ENCODE measurements at regions not wholly inside any gene's neighbourhood (a gene's known extent, or its start where the extent isn't known, plus 50 kb on each side); places are given as distances from the start of the nearest gene placed in this dataset.

- H3K36me3 Mint-ChIP-seq (ENCODE audit: low read depth) = no peaks in the 10 kb centered on the region
- no peak for TF ChIP-seq CTCF (IDR thresholded peaks at IDR 0.05; ENCODE audit: unreplicated experiment in 3 of 3)
These were observed 348.0 kb downstream of the BUD13 start for GRCh38 chr11:116424615-116425261.

GRCh38 chr11:116422956-116423600 is 349.7 kb downstream of the BUD13 start:
- no peak overlapping the region for H3K4me3 Mint-ChIP-seq
- TF ChIP-seq CTCF (IDR thresholded peaks at IDR 0.05; ENCODE audit: unreplicated experiment in 3 of 3) = no peak
- peaks cover 7% of the 10 kb centered on the region for H3K27me3 Mint-ChIP-seq (ENCODE audit: low read depth)
- no peaks in the 10 kb centered on the region for H3K9me3 Mint-ChIP-seq
- H3K27ac Mint-ChIP-seq = peak overlapping the region in 1 of 3 experiments; percentile 45
- H3K4me1 Mint-ChIP-seq = peaks cover 40% of the 10 kb centered on the region
- no peaks in the 10 kb centered on the region for H3K36me3 Mint-ChIP-seq (ENCODE audit: low read depth)

More at GRCh38 chr11:116424615-116425261, 348.0 kb downstream of the BUD13 start:
- Mint-ChIP-seq H3K27ac (peak overlapping the region in 1 of 3 experiments; percentile 39), H3K9me3 (peaks cover 2% of the 10 kb centered on the region), H3K4me1 (peaks cover 47% of the 10 kb centered on the region), H3K4me3 (no peak overlapping the region), H3K27me3 (ENCODE audit: low read depth) (peaks cover 1% of the 10 kb centered on the region)

GRCh38 chr11:116422556-116422955 is 350.2 kb downstream of the BUD13 start:
- H3K4me1 Mint-ChIP-seq = peaks cover 40% of the 10 kb centered on the region
- H3K27me3 Mint-ChIP-seq (ENCODE audit: low read depth) = peaks cover 7% of the 10 kb centered on the region
- H3K9me3 Mint-ChIP-seq = no peaks in the 10 kb centered on the region
- no peaks in the 10 kb centered on the region for H3K36me3 Mint-ChIP-seq (ENCODE audit: low read depth)
- peak overlapping the region in 1 of 3 experiments; percentile 45 for H3K27ac Mint-ChIP-seq
- TF ChIP-seq CTCF (IDR thresholded peaks at IDR 0.05; ENCODE audit: unreplicated experiment in 3 of 3) = no peak
- no peak overlapping the region for H3K4me3 Mint-ChIP-seq

- no peaks in the 10 kb centered on the region for H3K36me3 Mint-ChIP-seq (ENCODE audit: low read depth)
These were observed 351.1 kb downstream of the BUD13 start for GRCh38 chr11:116421529-116422185.

GRCh38 chr11:116420770-116421528 is 351.8 kb downstream of the BUD13 start:
- no peak overlapping the region for H3K4me3 Mint-ChIP-seq
- H3K27ac Mint-ChIP-seq = peak overlapping the region in 2 of 3 experiments; percentile 20 to 62
- no peak for TF ChIP-seq CTCF (IDR thresholded peaks at IDR 0.05; ENCODE audit: unreplicated experiment in 3 of 3)
- no peaks in the 10 kb centered on the region for H3K9me3 Mint-ChIP-seq
- H3K27me3 Mint-ChIP-seq (ENCODE audit: low read depth) = peaks cover 12% of the 10 kb centered on the region
- H3K4me1 Mint-ChIP-seq = peaks cover 36% of the 10 kb centered on the region
- no peaks in the 10 kb centered on the region for H3K36me3 Mint-ChIP-seq (ENCODE audit: low read depth)

More at GRCh38 chr11:116421529-116422185, 351.1 kb downstream of the BUD13 start:
- H3K4me1 Mint-ChIP-seq = peaks cover 36% of the 10 kb centered on the region
- H3K4me3 Mint-ChIP-seq = no peak overlapping the region
- peaks cover 7% of the 10 kb centered on the region for H3K27me3 Mint-ChIP-seq (ENCODE audit: low read depth)
- H3K27ac Mint-ChIP-seq = peak overlapping the region in 1 of 3 experiments; percentile 62
- H3K9me3 Mint-ChIP-seq = no peaks in the 10 kb centered on the region
- no peak for TF ChIP-seq CTCF (IDR thresholded peaks at IDR 0.05; ENCODE audit: unreplicated experiment in 3 of 3)
